AML-193 (cell line): ENCODE measurements at regions not wholly inside any gene's neighbourhood (a gene's known extent, or its start where the extent isn't known, plus 50 kb on each side); places are given as distances from the start of the nearest gene placed in this dataset.

Experiments used
- DNase-seq, 2 experiments: peaks; one replicate each; lab custom pipeline; 2025; lab: John Stamatoyannopoulos, UW

DNA sequence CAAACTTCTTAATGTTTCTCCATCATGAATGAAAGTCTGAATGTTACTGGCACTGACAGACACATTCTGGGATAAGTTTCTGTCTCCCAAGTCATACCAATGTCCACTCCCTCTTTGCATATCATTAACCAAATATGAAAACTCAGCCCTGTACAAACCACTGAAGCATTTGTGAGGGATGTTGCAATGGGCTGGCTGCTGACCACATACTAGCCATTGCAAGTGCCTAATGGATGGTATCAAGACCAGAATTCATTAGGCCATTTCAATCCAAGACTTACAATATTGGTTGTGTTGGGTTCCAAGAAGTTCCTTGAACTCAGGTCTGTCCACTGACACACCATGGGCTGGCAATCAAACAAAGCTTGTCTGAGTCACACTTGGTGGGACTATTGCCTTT is 73.8 kb downstream of the CBLN2 start:
- DNase-seq: no peak

DNA sequence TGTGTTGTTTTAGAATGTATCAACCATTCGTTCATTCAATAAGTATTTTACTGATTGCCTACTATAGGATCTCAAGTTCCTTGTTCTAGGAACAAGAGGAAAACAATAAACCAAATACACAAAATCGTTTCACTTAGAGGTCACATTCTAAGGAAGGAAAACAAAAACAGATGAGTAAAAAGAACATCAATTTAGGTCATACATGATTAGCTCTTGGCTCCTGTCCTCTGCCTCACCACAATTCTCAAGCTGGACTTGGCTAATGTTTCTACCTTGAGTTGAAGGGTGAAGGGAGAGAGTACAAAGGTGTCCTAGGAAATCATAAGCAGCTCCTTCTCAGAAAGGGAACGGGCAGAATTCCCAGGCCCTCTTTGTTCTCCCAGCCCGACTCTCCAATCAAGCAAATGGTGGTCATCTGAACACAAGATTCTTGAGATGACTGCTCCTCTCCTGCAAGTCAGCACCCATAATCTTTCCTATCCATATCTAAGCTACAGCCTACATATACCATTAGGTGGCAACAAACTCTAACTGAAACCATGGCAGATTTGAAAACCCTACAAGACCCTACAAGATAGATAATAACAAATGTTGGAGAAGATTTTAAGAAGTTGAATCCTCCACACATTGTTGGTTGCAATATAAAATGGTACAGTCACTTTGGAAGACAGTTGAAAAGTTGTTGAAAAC is 76.0 kb downstream of the CBLN2 start:
- no peak for DNase-seq

GRCh38 chr18:72460210-72460680 is 83.9 kb downstream of the CBLN2 start:
- DNase-seq: no peak

DNA sequence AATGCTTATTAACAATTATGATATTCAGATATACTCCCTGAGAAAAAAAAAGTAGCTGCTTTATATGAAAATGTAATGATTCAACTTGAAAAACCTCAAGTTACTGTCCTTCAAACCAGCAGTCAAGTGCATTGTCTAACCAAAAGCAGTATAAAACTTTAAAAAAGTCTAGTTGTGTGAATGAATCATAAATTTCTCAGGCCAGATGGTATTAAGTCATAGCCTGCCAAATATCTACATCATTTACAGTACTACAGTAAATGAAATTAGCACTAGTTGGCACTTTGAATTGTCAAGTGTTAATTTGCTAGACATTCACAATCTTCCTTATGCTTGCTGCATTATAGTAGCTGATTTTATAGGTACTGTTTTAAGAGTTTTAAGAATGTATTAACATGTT is 85.9 kb downstream of the CBLN2 start:
- DNase-seq: no peak

DNA sequence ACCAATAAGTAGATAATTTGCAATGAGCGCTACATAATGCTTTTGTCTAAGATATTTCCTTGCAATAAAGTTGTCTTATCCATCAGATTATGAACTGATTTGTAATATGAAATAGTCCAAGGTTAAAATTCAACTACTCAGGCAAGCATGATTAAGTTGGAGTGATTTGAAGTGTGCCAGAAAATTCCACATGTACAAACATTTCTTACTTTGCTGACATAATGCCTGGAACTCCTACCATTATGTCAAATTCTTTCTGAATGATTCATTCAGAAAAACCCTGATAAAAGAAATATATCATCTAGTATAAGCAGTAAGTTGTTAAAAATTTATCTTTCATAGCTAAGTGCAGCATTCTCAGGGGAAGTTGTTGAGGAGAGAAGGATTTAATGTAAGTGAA is 87.3 kb downstream of the CBLN2 start:
- no peak for DNase-seq

- DNase-seq: no peak
Measured at GRCh38 chr18:72452328-72452727, 91.8 kb downstream of the CBLN2 start.

- DNase-seq: no peak
Measured at GRCh38 chr18:72444798-72445155, 99.4 kb downstream of the CBLN2 start.

DNA sequence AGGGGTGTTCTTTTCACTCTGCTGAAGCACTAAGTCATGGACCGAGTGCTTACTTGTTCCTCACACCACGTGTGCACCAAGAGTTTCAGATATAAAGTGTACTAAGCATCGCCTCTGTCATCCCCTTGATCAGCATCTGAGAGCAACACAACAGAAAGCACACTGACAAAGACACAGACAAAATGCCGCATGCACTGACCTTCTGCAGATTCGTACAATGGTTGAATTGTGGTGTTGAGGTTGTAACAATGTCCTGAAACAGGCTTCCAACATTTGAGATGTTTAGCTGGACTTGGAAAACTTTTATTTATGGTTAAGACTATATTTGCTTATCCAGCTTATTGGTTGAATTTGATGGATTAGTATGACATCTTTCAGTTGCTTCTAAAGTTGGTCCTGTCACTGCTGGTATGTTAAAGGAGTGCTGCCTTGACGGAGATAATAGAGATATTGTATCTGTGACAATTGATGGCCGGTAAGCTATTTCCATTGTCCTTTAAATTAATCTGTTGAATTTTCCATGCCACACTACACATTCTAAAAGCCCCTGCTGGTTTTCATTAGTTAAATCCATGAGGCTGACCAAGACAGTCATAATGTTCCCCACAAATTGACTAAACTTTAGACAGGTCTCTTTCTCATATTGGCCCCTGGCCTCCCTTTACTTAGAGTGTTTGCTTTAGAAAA is 99.9 kb downstream of the CBLN2 start:
- DNase-seq: no peak

DNA sequence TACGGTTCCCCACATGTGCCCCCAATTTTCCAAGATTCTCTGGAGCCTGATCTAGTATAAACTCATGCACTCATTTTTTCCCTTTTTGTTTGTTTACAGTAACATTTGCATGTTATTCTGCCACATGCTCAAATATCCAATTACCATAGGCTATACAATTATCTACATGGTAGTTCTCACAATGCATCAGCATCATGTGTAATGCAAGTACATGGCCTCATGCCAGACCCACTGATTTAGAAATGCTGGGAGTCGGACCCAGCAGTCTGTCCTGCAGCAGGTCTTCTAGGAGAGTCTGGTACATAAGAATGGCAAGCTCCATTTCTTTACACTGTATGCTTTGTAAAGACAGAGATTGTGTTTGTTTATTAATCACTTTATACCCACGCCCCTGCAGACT is 107.7 kb downstream of the CBLN2 start:
- DNase-seq: no peak

DNA sequence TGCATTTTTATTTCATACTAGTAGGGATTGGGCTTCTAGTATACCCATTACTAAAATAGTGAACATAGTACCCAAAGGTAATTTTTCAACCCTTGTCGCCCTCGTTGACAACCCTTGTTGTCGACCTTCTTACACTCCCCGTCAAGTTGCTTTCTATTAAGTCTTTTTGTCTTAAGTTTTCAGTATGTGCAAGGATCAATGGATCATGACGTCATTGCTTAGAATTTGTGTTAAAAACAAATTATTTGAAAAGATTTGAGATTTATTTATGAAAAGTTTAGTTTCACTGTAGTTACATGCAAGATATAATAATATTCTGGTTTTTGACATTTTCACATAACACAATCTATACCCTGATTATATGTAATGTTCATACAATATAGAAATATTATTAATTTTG is 110.4 kb downstream of the CBLN2 start:
- no peak for DNase-seq

DNA sequence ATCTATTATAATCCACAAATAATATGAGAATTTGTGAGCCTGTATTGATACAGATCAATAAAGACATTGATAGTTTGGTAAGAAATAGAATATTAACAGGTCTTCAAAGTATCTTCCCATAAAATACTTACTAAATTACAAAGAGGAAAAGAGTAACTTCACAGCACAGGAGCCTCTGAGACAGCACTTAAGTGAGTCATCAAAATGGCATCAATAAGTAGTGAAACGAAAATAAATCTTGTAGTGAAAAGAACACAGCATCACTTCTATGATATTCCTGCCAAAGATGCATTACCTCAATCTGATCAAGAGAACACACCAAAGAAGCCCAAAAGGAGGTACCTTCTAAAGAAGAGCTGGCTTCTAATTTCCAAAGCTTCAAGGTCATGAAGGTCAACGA is 116.4 kb downstream of the CBLN2 start:
- no peak for DNase-seq

GRCh38 chr18:72419914-72420313 is 124.2 kb downstream of the CBLN2 start:
- no peak for DNase-seq

DNA sequence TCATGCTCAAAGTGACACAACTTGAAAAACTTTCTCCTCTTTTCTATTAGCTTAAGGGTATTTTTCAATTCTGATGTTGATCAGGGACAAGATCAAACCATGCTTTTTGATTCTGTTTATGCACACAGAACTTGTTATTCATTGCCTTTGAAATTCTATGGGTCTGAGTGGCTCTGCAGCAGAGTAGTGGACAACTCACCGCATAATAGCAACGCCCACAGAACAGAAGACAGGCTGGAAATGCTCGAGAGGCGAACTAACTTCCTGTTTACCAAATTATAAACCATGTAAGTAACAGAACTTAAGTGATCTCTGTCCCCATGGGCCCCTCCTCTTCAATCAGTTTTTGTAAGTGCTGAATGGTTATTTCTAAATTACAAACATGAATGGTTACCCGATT is 131.2 kb downstream of the CBLN2 start:
- no peak for DNase-seq

DNA sequence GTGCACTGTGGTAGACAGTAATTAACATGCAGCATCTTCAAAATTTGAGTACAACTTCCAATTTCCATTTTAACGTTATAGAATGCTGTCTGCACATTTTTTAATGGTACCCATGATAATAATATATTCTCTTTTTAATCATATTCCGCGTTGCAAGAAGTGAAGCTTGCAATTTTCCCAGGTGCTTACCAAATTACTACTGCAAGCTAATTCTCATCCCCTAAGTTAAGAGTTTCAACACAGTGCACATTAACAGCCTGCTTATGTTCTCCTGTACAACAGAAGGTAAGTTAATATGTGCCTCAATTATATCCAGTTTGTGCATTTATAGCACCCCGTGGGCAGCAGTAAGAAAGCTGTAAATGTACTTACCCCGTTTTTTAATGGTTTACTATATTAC is 132.9 kb downstream of the CBLN2 start:
- no peak for DNase-seq

GRCh38 chr18:72410399-72410798 is 133.7 kb downstream of the CBLN2 start:
- no peak for DNase-seq

- DNase-seq: no peak
Measured at GRCh38 chr18:72409903-72410302, 134.2 kb downstream of the CBLN2 start.

- no peak for DNase-seq
Measured at GRCh38 chr18:72407048-72407447, 137.1 kb downstream of the CBLN2 start.

GRCh38 chr18:72391951-72392350 is 152.2 kb downstream of the CBLN2 start:
- no peak for DNase-seq

DNA sequence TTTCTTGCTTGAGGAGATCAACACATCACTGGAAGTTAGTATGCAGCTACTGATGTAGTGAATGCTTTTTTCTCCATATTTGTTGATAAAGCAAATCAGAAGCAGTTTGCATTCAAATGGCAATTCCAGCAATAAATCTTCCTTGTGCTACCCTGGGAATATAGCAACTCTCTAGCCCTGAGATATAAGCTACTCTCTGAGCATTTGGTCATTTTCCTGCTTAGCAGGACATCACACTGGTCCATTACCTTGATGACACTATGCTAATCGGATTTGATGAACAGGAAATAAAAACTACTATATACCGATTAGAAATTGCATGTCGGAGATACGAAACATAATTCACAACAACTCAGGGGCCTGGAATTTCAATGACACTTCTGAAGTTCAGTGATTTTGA is 152.7 kb downstream of the CBLN2 start:
- no peak for DNase-seq

DNA sequence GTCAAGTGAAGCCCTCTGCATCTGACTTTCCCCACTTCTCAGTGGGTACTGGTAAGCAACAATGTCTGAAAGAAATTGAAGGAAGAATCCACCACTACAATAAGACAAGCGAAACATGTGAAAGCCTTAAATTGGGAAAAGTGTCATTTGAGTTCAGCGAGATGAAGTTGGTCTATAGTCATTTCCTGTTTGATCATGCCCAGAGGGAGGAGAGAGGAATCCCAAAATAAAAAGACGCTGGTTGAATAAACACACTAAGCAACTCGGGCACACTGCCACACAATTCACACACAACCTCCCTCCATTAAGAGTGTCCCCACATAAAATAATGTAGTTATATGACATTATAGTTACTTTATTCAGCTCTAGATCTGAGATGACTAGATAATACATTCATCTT is 166.1 kb downstream of the CBLN2 start:
- no peak for DNase-seq

DNA sequence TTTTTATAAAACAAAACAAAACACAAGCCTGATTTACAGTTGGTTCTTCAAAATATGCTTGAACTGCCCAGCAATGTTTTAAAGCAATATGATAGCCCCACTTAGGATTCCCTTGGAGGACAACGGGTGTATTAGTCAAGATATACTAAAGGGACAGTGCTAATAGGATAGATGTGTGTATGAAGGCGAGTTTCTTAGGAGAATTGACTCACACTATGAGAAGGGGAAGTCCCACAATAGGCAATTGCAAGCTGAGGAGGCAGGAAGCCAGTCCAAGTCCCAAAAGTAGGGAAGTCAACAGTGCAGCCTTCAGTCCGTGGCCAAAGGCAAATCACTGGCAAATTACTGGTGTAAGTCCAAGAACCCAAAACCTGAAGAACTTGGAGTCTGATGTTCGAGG is 167.9 kb downstream of the CBLN2 start:
- no peak for DNase-seq

DNA sequence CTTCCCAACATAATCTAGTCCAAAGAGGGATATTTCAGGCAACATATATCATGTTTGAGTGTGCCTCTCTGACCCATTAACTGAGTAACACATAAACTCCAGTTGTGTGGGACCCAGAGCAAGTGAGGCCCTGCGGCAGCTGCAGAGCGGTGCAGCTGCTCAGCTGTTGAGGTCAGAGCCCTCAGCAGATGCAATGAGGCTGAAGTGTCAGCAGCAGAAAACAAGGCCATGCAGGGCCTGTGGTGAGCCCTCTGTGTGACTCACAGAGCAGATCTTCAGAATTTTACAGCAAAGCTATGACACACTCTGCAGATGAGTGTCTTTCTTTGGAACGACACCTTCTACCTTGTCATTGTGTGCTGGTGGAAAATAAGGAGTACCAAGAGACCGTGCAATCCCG is 168.5 kb downstream of the CBLN2 start:
- DNase-seq: no peak

DNA sequence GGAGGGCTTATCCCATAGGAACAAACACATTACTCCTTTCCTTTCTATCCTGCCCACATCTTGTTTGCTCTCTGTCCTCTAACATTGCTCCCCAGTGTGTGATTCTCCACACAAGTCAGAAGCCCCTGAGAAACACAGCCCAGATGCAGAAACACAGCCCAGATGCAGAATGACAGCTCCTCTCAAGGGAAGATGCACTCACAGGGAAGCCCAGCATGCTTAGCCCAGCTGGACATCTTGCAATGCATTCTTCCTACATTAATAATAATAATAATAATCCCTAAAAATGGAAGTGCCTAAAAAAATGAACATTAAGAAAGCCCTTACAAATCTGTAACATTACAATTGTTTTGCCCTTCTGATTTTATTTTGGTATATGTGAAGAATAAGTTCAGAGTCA is 172.1 kb downstream of the CBLN2 start:
- no peak for DNase-seq

- no peak for DNase-seq
Measured at GRCh38 chr18:72368308-72368707, 175.8 kb downstream of the CBLN2 start.
